Sigmoid colon (tissue), 3 donors: ENCODE measurements at regions not wholly inside any gene's neighbourhood (a gene's known extent, or its start where the extent isn't known, plus 50 kb on each side); places are given as distances from the start of the nearest gene placed in this dataset.

Source experiments
- POLR2A ChIP-seq, 2 donors: fragments of 450-650 bp; IDR thresholded peaks; one replicate each; pipeline ENCODE4 v1.6.1; 2016; ENCODE audit warnings: antibody characterized with exemption in 2 of 2, mild to moderate bottlenecking in 2 of 2, moderate library complexity in 2 of 2
- TF ChIP-seq, protein P1 (sequence below), 4 experiments: fragments of 450-650 bp in 3 of 4; fragments of 200-600 bp in 1 of 4; IDR thresholded peaks; one replicate each; pipeline ENCODE4 v1.5.1; 2016 to 2019; ENCODE audit warnings: antibody characterized with exemption in 4 of 4, mild to moderate bottlenecking in 3 of 4, moderate library complexity in 2 of 4

- TF ChIP-seq, protein P1, sequence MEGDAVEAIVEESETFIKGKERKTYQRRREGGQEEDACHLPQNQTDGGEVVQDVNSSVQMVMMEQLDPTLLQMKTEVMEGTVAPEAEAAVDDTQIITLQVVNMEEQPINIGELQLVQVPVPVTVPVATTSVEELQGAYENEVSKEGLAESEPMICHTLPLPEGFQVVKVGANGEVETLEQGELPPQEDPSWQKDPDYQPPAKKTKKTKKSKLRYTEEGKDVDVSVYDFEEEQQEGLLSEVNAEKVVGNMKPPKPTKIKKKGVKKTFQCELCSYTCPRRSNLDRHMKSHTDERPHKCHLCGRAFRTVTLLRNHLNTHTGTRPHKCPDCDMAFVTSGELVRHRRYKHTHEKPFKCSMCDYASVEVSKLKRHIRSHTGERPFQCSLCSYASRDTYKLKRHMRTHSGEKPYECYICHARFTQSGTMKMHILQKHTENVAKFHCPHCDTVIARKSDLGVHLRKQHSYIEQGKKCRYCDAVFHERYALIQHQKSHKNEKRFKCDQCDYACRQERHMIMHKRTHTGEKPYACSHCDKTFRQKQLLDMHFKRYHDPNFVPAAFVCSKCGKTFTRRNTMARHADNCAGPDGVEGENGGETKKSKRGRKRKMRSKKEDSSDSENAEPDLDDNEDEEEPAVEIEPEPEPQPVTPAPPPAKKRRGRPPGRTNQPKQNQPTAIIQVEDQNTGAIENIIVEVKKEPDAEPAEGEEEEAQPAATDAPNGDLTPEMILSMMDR (IDR thresholded peaks at IDR 0.05), result no peak
- TF ChIP-seq POLR2A (IDR thresholded peaks at IDR 0.05), result no peak
Observed at GRCh38 chr16:54742436-54742835, 188.2 kb upstream of the IRX5 start.
